GM12891 (cell line): ENCODE measurements at regions not wholly inside any gene's neighbourhood (a gene's known extent, or its start where the extent isn't known, plus 50 kb on each side); places are given as distances from the start of the nearest gene placed in this dataset.

Experiments
- POLR2A ChIP-seq: IDR thresholded peaks from 2 replicates; pipeline ENCODE4 v1.6.1; 2011; ENCODE audit warnings: low read depth, low read length, control low read depth
- POLR2AphosphoS5 ChIP-seq: IDR thresholded peaks from 2 replicates; pipeline ENCODE4 v1.6.1; 2011; ENCODE audit warnings: low read depth, low read length, control low read depth
- SPI1 ChIP-seq: IDR thresholded peaks from 2 replicates; pipeline ENCODE4 v1.6.1; 2011; ENCODE audit warnings: low read depth, low read length, control low read depth
- TAF1 ChIP-seq: IDR thresholded peaks from 2 replicates; pipeline ENCODE4 v1.6.1; 2011; ENCODE audit warnings: low read depth, low read length, control low read depth

DNA sequence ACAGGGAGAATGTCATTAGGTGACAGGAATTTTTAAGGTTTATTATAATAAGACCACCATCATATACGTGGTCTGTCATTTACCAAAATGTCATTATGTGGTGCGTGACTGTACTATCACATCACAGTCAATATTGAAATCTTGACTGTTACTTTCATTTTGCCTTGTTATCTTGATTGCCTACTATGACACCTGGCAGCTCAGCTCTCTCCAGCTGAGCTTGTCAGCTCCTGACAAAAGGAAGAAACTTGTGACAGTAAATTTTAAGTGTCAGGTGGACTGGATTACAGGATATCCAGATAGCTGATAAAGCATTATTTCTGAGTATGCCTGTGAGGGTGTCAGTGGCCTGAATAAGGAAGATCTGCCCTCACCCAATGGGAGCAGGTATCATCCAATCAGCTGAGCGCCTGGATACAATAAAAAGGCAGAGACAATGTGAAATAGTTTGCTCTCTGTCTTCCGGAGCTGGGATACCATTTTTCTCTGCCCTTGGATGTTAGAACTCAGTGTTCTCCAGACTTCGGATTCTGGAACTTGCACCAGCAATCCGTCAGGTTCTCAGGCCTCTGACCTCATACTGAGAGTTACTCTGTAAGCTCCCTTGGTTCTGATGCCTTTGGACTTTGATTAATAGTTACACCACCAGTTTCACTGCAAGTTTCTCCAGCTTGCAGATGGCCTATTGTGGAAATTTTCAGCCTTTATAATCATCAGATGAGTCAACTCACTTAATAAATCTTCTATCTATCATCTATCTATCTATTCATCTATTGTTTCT is 1454.7 kb upstream of the IGFBP7 start:
- no peak for TF ChIP-seq POLR2AphosphoS5
- TF ChIP-seq POLR2A = no peak
- TF ChIP-seq SPI1 = no peak
- TF ChIP-seq TAF1 = no peak
